ENCODE measurements at regions not wholly inside any gene's neighbourhood (a gene's known extent, or its start where the extent isn't known, plus 50 kb on each side); places are given as distances from the start of the nearest gene placed in this dataset.
"Not testable (repeated sequence)": the region's sequence is repeated elsewhere in the genome, so short reads cannot be mapped to it uniquely, and the experiment has no call there.

- TF ChIP-seq CTCF (IDR thresholded peaks at IDR 0.05 in 4 of 5, conservative IDR thresholded peaks at IDR 0.05 in 1 of 5); POLR2A (IDR thresholded peaks at IDR 0.05): not testable (repeated sequence)
Observed at GRCh38 chr10:47699854-47700253, 63.5 kb downstream of the SYT15B start.
